GM12865 (cell line): ENCODE measurements at regions not wholly inside any gene's neighbourhood (a gene's known extent, or its start where the extent isn't known, plus 50 kb on each side); places are given as distances from the start of the nearest gene placed in this dataset.

Experiments
- DNase-seq: peaks from one replicate; pipeline ENCODE4 v3.0.0; 2010; ENCODE audit warnings: low read depth
- H3K4me3 ChIP-seq: 2 replicates; pipeline ENCODE4 v1.5.1; 2011; ENCODE audit warnings: mild to moderate bottlenecking, low read depth, low read length, control low read depth
- TF ChIP-seq, protein P1 (sequence below): IDR thresholded peaks from 2 replicates; pipeline ENCODE4 v1.5.1; 2011; ENCODE audit warnings: low read length, control low read depth, low read depth, inconsistent platforms; ENCODE audit not compliant: insufficient read depth; ENCODE audit errors: missing control alignments

DNA sequence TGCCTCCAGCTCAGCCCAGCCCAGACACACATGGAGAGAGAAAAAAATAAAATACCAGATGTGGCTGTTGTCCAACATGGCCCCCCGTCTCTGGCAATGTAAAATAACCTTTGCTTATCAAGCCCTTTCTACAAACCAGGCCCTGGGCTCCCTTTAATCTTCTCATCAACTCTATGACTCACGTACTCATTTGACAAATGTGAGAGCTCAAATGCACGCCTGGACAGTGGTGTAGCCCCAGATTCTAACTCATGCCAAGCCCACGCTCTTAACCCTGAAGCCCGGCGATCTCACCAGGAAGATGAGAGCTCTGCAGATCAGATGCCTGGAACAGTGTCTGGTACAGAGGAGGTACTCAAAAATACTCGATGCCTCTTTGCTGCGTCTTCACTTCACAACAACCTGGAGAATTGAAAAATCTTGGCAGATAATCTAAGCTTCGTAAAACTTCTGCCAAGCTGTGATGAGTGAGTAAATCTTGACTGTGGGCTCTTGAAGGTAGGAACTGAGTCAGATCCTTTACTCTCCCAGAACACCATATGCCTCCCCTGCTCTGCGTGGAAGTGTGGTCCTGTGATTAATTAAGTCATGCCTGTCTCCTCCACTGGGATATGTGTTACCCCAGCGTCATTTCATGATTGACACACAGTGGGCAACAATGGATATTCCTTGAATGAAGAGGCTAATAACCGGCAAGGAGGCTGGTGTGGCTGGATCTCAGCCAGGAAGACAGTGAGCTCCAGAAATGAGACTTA is 102.0 kb upstream of the FSTL4 start:
- no peak for DNase-seq
- TF ChIP-seq, protein P1, sequence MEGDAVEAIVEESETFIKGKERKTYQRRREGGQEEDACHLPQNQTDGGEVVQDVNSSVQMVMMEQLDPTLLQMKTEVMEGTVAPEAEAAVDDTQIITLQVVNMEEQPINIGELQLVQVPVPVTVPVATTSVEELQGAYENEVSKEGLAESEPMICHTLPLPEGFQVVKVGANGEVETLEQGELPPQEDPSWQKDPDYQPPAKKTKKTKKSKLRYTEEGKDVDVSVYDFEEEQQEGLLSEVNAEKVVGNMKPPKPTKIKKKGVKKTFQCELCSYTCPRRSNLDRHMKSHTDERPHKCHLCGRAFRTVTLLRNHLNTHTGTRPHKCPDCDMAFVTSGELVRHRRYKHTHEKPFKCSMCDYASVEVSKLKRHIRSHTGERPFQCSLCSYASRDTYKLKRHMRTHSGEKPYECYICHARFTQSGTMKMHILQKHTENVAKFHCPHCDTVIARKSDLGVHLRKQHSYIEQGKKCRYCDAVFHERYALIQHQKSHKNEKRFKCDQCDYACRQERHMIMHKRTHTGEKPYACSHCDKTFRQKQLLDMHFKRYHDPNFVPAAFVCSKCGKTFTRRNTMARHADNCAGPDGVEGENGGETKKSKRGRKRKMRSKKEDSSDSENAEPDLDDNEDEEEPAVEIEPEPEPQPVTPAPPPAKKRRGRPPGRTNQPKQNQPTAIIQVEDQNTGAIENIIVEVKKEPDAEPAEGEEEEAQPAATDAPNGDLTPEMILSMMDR = no peak
- no peak overlapping the region for H3K4me3 ChIP-seq

DNA sequence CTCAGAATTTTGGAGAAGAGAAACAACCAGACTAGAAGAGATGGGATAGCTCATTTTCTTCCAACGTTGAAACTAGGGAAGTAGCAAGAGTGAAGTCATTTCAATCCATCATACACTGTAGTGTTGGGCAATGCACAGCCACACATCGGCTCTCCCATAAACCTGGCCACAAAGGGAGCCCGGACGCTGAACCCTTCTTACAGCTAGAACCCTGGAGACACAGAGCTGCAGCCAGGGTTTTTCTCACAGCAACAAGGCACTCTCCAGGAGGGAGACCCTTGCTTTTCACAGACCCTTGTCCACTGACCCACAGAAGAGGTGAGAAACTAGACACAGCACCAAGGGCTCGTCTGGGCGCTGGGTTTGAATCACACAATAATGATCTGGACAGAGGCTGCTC is 101.4 kb upstream of the FSTL4 start:
- TF ChIP-seq, protein P1 = no peak
- no peak for DNase-seq
- no peak overlapping the region for H3K4me3 ChIP-seq

DNA sequence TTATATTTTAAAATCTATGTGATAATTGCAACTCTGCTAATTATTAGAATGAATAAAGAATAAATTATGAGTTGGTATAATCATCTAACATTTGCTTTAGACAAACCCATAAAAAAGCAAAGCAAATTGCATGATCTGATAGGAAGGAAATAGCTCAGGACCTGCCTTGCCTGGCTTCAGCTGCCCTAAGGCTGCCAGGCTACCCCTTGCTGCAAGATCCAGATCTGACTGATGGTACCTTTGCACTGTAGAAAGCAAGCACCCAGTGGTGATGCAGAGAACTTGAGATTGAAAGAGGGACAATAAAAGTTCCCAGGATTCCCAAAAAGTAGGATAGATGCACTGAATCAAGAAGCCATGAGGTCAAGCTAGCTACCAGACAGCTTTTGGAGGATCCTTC is 100.9 kb upstream of the FSTL4 start:
- DNase-seq = no peak
- H3K4me3 ChIP-seq = no peak overlapping the region
- TF ChIP-seq, protein P1 = no peak

DNA sequence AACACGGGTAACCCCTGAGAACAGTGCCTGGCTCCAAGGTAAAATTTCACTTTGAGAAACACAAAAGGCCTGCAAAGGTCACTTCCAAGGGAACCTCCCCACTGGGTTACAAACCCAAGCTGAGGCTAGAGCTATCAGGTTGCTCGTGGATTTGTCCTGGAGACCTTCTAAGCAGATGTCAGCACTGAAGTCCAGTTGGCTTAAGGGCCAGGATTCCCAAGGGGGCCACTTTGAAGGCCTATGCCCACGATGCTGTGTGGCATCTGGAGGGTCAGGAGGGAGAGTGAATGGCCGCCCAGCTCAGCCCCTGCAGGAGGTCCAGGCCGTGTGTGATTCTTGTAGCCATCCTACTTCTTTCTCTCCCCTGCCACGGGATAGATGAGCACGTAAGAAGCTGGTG is 100.2 kb upstream of the FSTL4 start:
- DNase-seq = no peak
- no peak overlapping the region for H3K4me3 ChIP-seq
- TF ChIP-seq, protein P1 = no peak

DNA sequence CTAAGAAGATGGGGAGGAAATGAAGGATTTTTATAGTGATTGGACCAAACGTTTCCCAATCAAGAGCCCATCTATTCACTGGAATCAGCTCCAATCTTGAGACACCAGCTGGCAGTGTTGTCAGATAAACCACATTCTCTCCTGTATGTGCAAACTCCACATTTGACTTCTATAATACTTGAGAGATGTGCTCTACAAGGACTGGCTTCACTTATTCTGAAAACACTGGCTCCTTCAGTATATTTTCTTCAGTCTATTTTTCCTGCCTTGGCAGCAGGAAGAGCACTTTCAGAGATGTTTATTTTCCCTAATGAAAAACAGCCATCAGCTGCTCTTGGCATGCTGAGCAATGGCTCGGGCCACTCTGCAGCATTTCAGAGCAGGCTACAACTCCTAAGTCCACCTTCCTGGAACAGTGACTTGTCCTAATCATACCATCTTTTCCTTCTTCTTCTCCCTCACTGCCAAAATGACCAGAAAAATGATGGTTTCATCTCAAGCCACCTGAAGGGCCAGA is 96.9 kb upstream of the FSTL4 start:
- TF ChIP-seq, protein P1 = no peak
- H3K4me3 ChIP-seq = no peak overlapping the region
- DNase-seq = no peak

DNA sequence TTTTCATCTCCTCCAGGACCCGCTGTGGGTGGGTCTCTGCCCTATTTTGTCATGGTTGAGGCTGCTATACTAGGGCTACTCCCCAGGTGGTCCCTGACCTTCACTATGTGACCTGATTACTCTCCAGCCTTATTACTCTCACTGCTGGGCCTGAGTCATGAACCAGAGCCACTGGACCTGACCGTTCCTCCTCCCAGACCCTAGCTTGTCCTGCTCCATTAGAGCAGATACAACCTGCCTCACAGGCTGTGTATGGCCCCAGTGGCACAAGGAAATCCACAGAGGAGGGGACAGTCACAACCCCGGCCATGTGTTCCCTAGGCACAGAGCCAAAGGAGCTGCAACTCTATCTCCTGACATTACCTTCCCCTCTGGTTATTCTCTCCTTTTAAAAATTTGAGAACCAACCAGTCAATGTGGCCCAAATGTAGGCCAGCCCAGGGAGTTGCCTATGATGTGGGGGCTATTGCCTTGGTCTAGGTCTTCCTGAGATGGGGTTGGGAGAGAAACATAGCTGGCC is 96.0 kb upstream of the FSTL4 start:
- TF ChIP-seq, protein P1 = no peak
- no peak overlapping the region for H3K4me3 ChIP-seq
- no peak for DNase-seq

DNA sequence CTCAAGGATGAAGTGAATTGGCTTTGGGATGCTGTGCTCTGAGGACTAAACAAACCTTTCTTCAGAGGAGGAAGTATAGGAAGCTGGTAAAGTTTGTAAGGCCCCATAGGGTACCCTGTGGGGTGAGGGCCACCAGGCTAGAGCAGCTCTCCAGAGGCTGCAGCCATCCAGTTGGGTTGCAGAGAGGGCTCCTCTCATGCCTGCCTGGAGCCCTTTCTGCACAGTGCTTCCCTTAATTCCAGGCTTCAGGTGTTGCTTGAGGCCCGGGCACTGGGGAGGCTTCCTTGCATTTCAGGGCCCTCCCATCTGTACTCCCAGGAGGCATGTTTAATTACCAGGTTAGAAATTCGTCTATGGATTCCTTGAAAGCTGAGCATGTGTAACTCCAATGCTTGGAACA is 95.3 kb upstream of the FSTL4 start:
- TF ChIP-seq, protein P1 = no peak
- H3K4me3 ChIP-seq = no peak overlapping the region
- DNase-seq = no peak
